Right lobe of liver (tissue), 4 donors: ENCODE measurements at regions not wholly inside any gene's neighbourhood (a gene's known extent, or its start where the extent isn't known, plus 50 kb on each side); places are given as distances from the start of the nearest gene placed in this dataset.
"Not testable (repeated sequence)": the region's sequence is repeated elsewhere in the genome, so short reads cannot be mapped to it uniquely, and the experiment has no call there.

Experiments
- CTCF ChIP-seq, 4 donors: fragments of 200-600 bp in 3 of 4; fragments of 450-650 bp in 1 of 4; IDR thresholded peaks; one replicate each; pipeline versions ENCODE4 v1.5.1 to v1.8.0; 2016 to 2022; ENCODE audit warnings: antibody characterized with exemption in 4 of 4, mild to moderate bottlenecking in 2 of 4
- POLR2A ChIP-seq: fragments of 450-650 bp; IDR thresholded peaks from one replicate; pipeline ENCODE4 v1.6.1; 2017; ENCODE audit warnings: antibody characterized with exemption, mild to moderate bottlenecking
- donor health status: DM: no; HTN: no; CAD: no.
- donor health status: DM: no; HTN: no; CAD: no.
- donor health status: DM: no; HTN: yes; CAD: no.

GRCh38 chr2:195072806-195073205 is 584.2 kb upstream of the SLC39A10 start:
- not testable (repeated sequence) for TF ChIP-seq CTCF (IDR thresholded peaks at IDR 0.05); POLR2A
